Tibial nerve (tissue), 3 donors: ENCODE measurements at regions not wholly inside any gene's neighbourhood (a gene's known extent, or its start where the extent isn't known, plus 50 kb on each side); places are given as distances from the start of the nearest gene placed in this dataset.

Source experiments
- CTCF ChIP-seq, 5 experiments: fragments of 200-600 bp in 3 of 5; fragments of 450-650 bp in 2 of 5; sonication (generic) in 3 of 5; IDR thresholded peaks; one replicate each; pipeline ENCODE4 v1.5.1; 2016 to 2019; ENCODE audit warnings: antibody characterized with exemption in 5 of 5, mild to moderate bottlenecking in 3 of 5, moderate library complexity in 2 of 5
- POLR2A ChIP-seq, 2 donors: fragments of 450-650 bp; IDR thresholded peaks; one replicate each; pipeline ENCODE4 v1.6.1; 2017; ENCODE audit warnings: antibody characterized with exemption in 2 of 2, mild to moderate bottlenecking in 2 of 2, moderate library complexity in 2 of 2

GRCh38 chr2:162888652-162889051 is 50.1 kb upstream of the KCNH7 start:
- TF ChIP-seq CTCF (IDR thresholded peaks at IDR 0.05), result no peak
- no peak for TF ChIP-seq POLR2A (IDR thresholded peaks at IDR 0.05)
